ENCODE measurements at regions not wholly inside any gene's neighbourhood (a gene's known extent, or its start where the extent isn't known, plus 50 kb on each side); places are given as distances from the start of the nearest gene placed in this dataset.

DNA sequence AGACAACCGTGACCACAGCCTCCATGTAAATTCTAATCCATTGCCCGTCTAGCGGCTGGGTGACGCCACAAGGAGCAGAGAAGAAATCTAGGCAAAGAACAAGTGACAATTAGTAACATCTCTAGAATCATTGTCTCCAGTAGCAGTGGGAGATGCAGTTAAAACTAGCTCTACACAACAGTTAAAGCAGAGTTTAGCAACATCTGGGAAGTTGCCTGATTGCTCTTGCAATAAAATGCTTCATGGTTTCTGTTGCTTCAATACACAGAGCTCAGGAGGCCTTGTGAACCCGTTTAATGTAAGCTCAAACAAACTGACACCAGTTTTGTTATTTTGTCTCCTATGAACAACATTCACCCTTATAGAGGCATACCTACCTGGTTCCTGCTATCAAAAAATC lies 369.8 kb upstream of the PDE4D start:
- WGBS, 2 experiments (ENCODE audit: extremely low coverage in 2 of 2, insufficient read length in 1 of 2), result no CpG with 5 or more reads among the region's 5 CpGs
- H2BK15ac ChIP-seq (ENCODE audit: low read depth, low read length), result no peak overlapping the region
- DNase-seq (no peak), ATAC-seq (ENCODE audit: low read depth) (no peak)
- dilution Hi-C loops (cut with HindIII; ENCODE audit: low sequenced_read_pairs, unreplicated experiment) (no loop called here), in situ Hi-C loops (cut with MboI; ENCODE audit: low sequenced_read_pairs) (no loop called here), intact Hi-C loops (cut with micrococcal nuclease) (no loop called here)
- POLR2A ChIA-PET (ENCODE audit: unreplicated experiment), result no interaction called here
- H3K9me1 ChIP-seq (ENCODE audit: insufficient read depth, low read length), result no peaks in the 10 kb centered on the region
- no peaks in the 10 kb centered on the region for H4K20me1 ChIP-seq (ENCODE audit: insufficient read depth, low read length)
- H4K8ac ChIP-seq (ENCODE audit: low read depth in 2 of 2, low read length in 2 of 2), result no peak overlapping the region
- CTCF ChIA-PET, result interaction anchor here (0.6 kb wide), 1 partner anchor 11 kb away, joined by 3 read pairs; no protein-coding TSS in a partner anchor
- H3K14ac ChIP-seq (replicated peaks; ENCODE audit: low read depth, low read length), result no peak overlapping the region
- H3K27me3 ChIP-seq (ENCODE audit: control insufficient read depth, insufficient read depth, low read length), result no peaks in the 10 kb centered on the region
- no peak overlapping the region for H3K56ac ChIP-seq (ENCODE audit: extremely low read depth, insufficient read depth, low read length)
- H2BK20ac ChIP-seq (ENCODE audit: low read depth, low read length), result no peak overlapping the region
- no peaks in the 10 kb centered on the region for H3K36me3 ChIP-seq (ENCODE audit: control insufficient read depth, insufficient read depth, low read length)
- TF ChIP-seq MAFK (IDR thresholded peaks at IDR 0.05; ENCODE audit: low read depth, low read length) (no peak), POLR2A (IDR thresholded peaks at IDR 0.05; ENCODE audit: low read depth, low read length) (no peak), MXI1 (IDR thresholded peaks at IDR 0.05; ENCODE audit: borderline replicate concordance, low read depth, low read length) (no peak), RFX5 (IDR thresholded peaks at IDR 0.05; ENCODE audit: low read depth, low read length) (no peak), RAD21 (IDR thresholded peaks at IDR 0.05; ENCODE audit: low read length) (no peak), RCOR1 (IDR thresholded peaks at IDR 0.05; ENCODE audit: insufficient replicate concordance, low read length) (no peak), CHD1 (IDR thresholded peaks at IDR 0.05; ENCODE audit: low read depth, low read length) (no peak), NFE2L2 (IDR thresholded peaks at IDR 0.05; ENCODE audit: low read depth, low read length) (no peak), MAZ (IDR thresholded peaks at IDR 0.05; ENCODE audit: borderline replicate concordance, low read depth, low read length) (no peak), CEBPB (IDR thresholded peaks at IDR 0.05; ENCODE audit: low read depth, low read length) (no peak)
- TF ChIP-seq, protein P1, sequence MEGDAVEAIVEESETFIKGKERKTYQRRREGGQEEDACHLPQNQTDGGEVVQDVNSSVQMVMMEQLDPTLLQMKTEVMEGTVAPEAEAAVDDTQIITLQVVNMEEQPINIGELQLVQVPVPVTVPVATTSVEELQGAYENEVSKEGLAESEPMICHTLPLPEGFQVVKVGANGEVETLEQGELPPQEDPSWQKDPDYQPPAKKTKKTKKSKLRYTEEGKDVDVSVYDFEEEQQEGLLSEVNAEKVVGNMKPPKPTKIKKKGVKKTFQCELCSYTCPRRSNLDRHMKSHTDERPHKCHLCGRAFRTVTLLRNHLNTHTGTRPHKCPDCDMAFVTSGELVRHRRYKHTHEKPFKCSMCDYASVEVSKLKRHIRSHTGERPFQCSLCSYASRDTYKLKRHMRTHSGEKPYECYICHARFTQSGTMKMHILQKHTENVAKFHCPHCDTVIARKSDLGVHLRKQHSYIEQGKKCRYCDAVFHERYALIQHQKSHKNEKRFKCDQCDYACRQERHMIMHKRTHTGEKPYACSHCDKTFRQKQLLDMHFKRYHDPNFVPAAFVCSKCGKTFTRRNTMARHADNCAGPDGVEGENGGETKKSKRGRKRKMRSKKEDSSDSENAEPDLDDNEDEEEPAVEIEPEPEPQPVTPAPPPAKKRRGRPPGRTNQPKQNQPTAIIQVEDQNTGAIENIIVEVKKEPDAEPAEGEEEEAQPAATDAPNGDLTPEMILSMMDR (conservative IDR thresholded peaks at IDR 0.05; ENCODE audit: low read depth, low read length), result no peak
- TF ChIP-seq, protein P2, sequence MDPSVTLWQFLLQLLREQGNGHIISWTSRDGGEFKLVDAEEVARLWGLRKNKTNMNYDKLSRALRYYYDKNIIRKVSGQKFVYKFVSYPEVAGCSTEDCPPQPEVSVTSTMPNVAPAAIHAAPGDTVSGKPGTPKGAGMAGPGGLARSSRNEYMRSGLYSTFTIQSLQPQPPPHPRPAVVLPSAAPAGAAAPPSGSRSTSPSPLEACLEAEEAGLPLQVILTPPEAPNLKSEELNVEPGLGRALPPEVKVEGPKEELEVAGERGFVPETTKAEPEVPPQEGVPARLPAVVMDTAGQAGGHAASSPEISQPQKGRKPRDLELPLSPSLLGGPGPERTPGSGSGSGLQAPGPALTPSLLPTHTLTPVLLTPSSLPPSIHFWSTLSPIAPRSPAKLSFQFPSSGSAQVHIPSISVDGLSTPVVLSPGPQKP (IDR thresholded peaks at IDR 0.05; ENCODE audit: borderline replicate concordance, low read depth, low read length), result no peak
- TF ChIP-seq, protein P3, sequence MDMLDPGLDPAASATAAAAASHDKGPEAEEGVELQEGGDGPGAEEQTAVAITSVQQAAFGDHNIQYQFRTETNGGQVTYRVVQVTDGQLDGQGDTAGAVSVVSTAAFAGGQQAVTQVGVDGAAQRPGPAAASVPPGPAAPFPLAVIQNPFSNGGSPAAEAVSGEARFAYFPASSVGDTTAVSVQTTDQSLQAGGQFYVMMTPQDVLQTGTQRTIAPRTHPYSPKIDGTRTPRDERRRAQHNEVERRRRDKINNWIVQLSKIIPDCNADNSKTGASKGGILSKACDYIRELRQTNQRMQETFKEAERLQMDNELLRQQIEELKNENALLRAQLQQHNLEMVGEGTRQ (IDR thresholded peaks at IDR 0.05; ENCODE audit: low read depth, low read length), result no peak
- no peak overlapping the region for H2AFZ ChIP-seq (replicated peaks; ENCODE audit: low read length, poor library complexity)
- H3K4me2 ChIP-seq (ENCODE audit: low read depth, low read length), result no peak overlapping the region
- no peak overlapping the region for H3K9ac ChIP-seq (ENCODE audit: low read depth, low read length)
- no peak overlapping the region for H3K23ac ChIP-seq (ENCODE audit: low read depth, low read length)
- no peak overlapping the region for H2AK9ac ChIP-seq (replicated peaks; ENCODE audit: low read depth, low read length, poor library complexity)
- H2AK5ac ChIP-seq (ENCODE audit: low read depth, low read length), result no peak overlapping the region
- H3K27ac ChIP-seq (ENCODE audit: insufficient read depth, low read length), result no peak overlapping the region
- H2BK5ac ChIP-seq (ENCODE audit: low read depth, low read length, poor library complexity, severe bottlenecking), result no peak overlapping the region
- no peaks in the 10 kb centered on the region for H3K9me3 ChIP-seq (ENCODE audit: control insufficient read depth, insufficient read depth, low read length)
- no peaks in the 10 kb centered on the region for H3K4me1 ChIP-seq (ENCODE audit: control insufficient read depth, insufficient read depth, low read length)
- no TSS peak for BruUV-seq (replicated peaks)
- H3K79me1 ChIP-seq (ENCODE audit: low read depth in 1 of 2, low read length in 2 of 2), result no peaks in the 10 kb centered on the region
- no peak overlapping the region for H3K4me3 ChIP-seq (ENCODE audit: insufficient read depth, low read depth, low read length)
- no peak overlapping the region for H4K5ac ChIP-seq (ENCODE audit: low read depth, low read length)
- no peak overlapping the region for H2BK120ac ChIP-seq (ENCODE audit: low read depth, low read length)
- no peak overlapping the region for H3K18ac ChIP-seq (ENCODE audit: low read depth, low read length)
- no peak overlapping the region for H4K91ac ChIP-seq (ENCODE audit: insufficient read depth, low read depth, low read length)
- no peak overlapping the region for H3K4ac ChIP-seq (ENCODE audit: low read depth, low read length)
